Muscle of leg (tissue), 3 donors: ENCODE measurements at regions not wholly inside any gene's neighbourhood (a gene's known extent, or its start where the extent isn't known, plus 50 kb on each side); places are given as distances from the start of the nearest gene placed in this dataset.
A peak's percentile ranks its signal among the peaks of the same experiment; 100 is the strongest.

Source experiments
- DNase-seq: peaks from one replicate; pipeline ENCODE4 v3.0.0; 2013
- H3K27ac ChIP-seq: one replicate; pipeline ENCODE4 v1.5.1; 2013; ENCODE audit warnings: mild to moderate bottlenecking, low read length, control low read depth
- H3K27me3 ChIP-seq: one replicate; pipeline ENCODE4 v1.6.1; 2013; ENCODE audit warnings: low read length; ENCODE audit not compliant: control insufficient read depth, insufficient read depth
- H3K36me3 ChIP-seq: one replicate; pipeline ENCODE4 v1.6.1; 2013; ENCODE audit warnings: low read length; ENCODE audit not compliant: control insufficient read depth, insufficient read depth
- H3K4me1 ChIP-seq: one replicate; pipeline ENCODE4 v1.6.1; 2013; ENCODE audit warnings: low read length; ENCODE audit not compliant: control insufficient read depth, insufficient read depth
- H3K4me3 ChIP-seq: one replicate; pipeline ENCODE4 v1.5.1; 2013; ENCODE audit warnings: low read length, control low read depth
- H3K9me3 ChIP-seq: replicated peaks from 2 replicates; pipeline ENCODE4 v1.6.1; 2013; ENCODE audit warnings: low read depth, low read length; ENCODE audit not compliant: control insufficient read depth
- WGBS: methylation state at CpG from one replicate; pipeline ENCODE4 v1.1.5; 2013; ENCODE audit warnings: missing lambda C conversion rate; ENCODE audit not compliant: insufficient coverage; 5-methylcytosine and 5-hydroxymethylcytosine counted together

DNA sequence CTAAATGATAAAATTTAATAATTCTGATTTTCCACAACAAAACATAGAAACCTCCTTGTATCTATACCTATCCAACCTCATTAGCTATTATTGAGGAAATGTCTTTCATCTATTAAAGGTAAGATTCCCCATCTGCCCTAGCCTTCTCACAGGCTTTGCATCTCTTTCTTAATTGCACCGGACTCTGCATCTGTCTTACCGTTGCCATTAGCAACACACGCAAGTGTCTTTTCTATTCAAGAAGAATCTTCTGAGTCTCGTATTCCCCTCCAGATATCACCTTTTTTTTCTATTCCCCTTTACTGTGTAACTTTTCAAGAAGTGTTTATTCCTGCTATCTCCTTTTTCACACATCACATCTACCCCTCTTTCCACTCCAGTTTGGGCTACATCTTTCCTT, 500.0 kb downstream of the NOVA1 start:
- Histone ChIP-seq H3K27me3 (no peaks in the 10 kb centered on the region), H3K9me3 (no peaks in the 10 kb centered on the region), H3K36me3 (no peaks in the 10 kb centered on the region), H3K4me3 (no peak overlapping the region), H3K4me1 (no peaks in the 10 kb centered on the region), H3K27ac (no peak overlapping the region)
- DNase-seq, result no peak
- WGBS, result 80% methylated on average over 4 of the region's 4 CpGs

GRCh38 chr14:26088275-26088674, 509.6 kb downstream of the NOVA1 start:
- H3K36me3 ChIP-seq, result no peaks in the 10 kb centered on the region
- DNase-seq, result no peak
- H3K4me1 ChIP-seq, result no peaks in the 10 kb centered on the region
- H3K9me3 ChIP-seq, result no peaks in the 10 kb centered on the region
- 21% methylated on average over 2 of the region's 2 CpGs for WGBS
- H3K27ac ChIP-seq, result no peak overlapping the region
- H3K27me3 ChIP-seq, result no peaks in the 10 kb centered on the region
- no peak overlapping the region for H3K4me3 ChIP-seq

DNA sequence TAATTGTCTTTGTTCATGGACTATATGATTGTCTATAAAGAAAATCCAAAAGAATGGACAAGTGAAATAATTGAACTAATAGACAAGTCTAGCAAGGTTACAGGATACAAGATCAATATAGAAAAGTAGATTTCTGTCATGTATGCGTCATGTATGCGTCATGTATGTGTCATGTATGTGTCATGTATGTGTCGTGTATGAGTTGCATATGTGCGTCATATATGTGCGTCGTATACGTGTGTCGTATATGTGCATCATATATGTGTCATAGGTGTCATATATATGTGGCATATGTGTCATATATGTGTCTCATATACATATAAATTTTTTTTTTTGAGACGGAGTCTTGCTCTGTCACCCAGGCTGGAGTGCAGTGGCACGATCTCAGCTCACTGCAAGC, 516.8 kb downstream of the NOVA1 start:
- 50% methylated on average over 3 of the region's 10 CpGs for WGBS
- Histone ChIP-seq H3K27me3 (no peaks in the 10 kb centered on the region), H3K9me3 (no peaks in the 10 kb centered on the region), H3K4me3 (no peak overlapping the region), H3K27ac (no peak overlapping the region), H3K36me3 (no peaks in the 10 kb centered on the region), H3K4me1 (no peaks in the 10 kb centered on the region)
- no peak for DNase-seq

GRCh38 chr14:26078561-26078960, 519.3 kb downstream of the NOVA1 start:
- Histone ChIP-seq H3K4me3 (no peak overlapping the region), H3K27ac (no peak overlapping the region), H3K9me3 (no peaks in the 10 kb centered on the region), H3K4me1 (no peaks in the 10 kb centered on the region), H3K36me3 (no peaks in the 10 kb centered on the region), H3K27me3 (no peaks in the 10 kb centered on the region)
- DNase-seq, result peak; percentile 32
- WGBS, result 25% methylated on average over 2 of the region's 2 CpGs

- Histone ChIP-seq H3K27me3 (no peaks in the 10 kb centered on the region), H3K9me3 (no peaks in the 10 kb centered on the region), H3K4me3 (no peak overlapping the region), H3K27ac (no peak overlapping the region), H3K4me1 (no peaks in the 10 kb centered on the region), H3K36me3 (no peaks in the 10 kb centered on the region)
- no CpG with 5 or more reads among the region's 2 CpGs for WGBS
- DNase-seq, result no peak
Measured at GRCh38 chr14:26074892-26075291, 522.9 kb downstream of the NOVA1 start.

DNA sequence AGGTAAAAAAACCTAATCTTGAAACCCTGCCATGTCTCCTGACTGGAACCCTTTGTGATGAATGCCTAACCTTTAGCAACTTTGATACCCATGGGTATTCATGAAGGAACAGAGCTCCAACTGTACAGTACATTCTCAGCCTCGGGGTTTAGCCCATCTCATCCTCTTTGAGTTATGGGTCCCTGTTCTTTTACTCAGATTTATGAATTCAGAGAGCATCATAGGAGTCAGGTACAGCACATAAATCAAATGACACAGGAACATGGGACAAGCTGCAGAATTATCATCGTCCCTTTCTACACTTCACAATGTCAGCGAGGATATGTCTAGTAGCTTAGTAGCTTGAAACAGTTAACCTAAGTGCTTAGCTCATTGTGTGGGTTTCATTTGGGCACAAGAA, 527.4 kb downstream of the NOVA1 start:
- no peak for DNase-seq
- no peaks in the 10 kb centered on the region for H3K4me1 ChIP-seq
- no peaks in the 10 kb centered on the region for H3K27me3 ChIP-seq
- H3K27ac ChIP-seq, result no peak overlapping the region
- no CpG with 5 or more reads among the region's 3 CpGs for WGBS
- no peaks in the 10 kb centered on the region for H3K36me3 ChIP-seq
- no peaks in the 10 kb centered on the region for H3K9me3 ChIP-seq
- no peak overlapping the region for H3K4me3 ChIP-seq

DNA sequence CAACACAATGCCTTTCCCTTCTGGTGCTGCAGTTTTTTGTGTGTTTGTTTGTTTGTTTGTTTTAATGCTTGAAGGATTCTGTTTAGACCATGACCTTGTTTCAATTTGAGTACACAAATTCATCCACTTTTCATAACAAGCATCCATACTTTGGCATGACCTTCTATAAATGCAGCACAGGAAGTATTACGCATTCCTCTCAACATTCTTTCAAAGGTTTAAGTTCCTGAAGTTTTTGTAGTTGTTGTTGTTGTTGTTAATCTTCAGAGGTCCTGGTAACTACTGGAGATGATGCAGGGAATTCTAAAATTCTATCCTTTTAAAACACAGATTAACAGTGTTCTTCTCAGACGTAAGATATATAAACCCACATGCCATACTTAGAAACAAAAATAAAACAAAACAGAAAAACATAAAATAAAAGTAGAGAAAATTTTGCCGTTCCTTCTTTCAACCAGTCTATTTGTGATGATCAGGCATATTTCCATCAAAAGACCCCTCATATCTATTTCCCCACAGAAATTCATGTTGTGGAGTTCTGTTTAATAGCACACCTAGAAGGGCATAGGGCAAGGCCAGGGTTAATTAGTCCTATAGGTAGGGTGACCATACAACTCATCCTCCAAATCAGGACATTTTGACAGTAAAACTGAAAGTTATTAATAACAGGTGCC, 529.9 kb downstream of the NOVA1 start:
- Histone ChIP-seq H3K4me1 (no peaks in the 10 kb centered on the region), H3K36me3 (no peaks in the 10 kb centered on the region), H3K4me3 (no peak overlapping the region), H3K9me3 (no peaks in the 10 kb centered on the region), H3K27ac (no peak overlapping the region), H3K27me3 (no peaks in the 10 kb centered on the region)
- no CpG with 5 or more reads among the region's 3 CpGs for WGBS
- DNase-seq, result peak; percentile 31

GRCh38 chr14:26067341-26067740, 530.5 kb downstream of the NOVA1 start:
- Histone ChIP-seq H3K27ac (peak overlapping the region; percentile 16), H3K36me3 (no peaks in the 10 kb centered on the region), H3K4me3 (no peak overlapping the region), H3K4me1 (no peaks in the 10 kb centered on the region), H3K27me3 (no peaks in the 10 kb centered on the region), H3K9me3 (no peaks in the 10 kb centered on the region)
- peak; percentile 55 for DNase-seq
- no CpG with 5 or more reads among the region's 2 CpGs for WGBS

GRCh38 chr14:26056036-26056616, 541.7 kb downstream of the NOVA1 start:
- Histone ChIP-seq H3K4me3 (no peak overlapping the region), H3K27ac (no peak overlapping the region), H3K4me1 (no peaks in the 10 kb centered on the region), H3K27me3 (no peaks in the 10 kb centered on the region), H3K9me3 (no peaks in the 10 kb centered on the region), H3K36me3 (no peaks in the 10 kb centered on the region)
- WGBS, result 78% methylated on average over 3 of the region's 6 CpGs
- no peak for DNase-seq

- H3K36me3 ChIP-seq, result no peaks in the 10 kb centered on the region
- H3K4me1 ChIP-seq, result no peaks in the 10 kb centered on the region
- H3K9me3 ChIP-seq, result no peaks in the 10 kb centered on the region
Measured at GRCh38 chr14:26032348-26032747, 565.5 kb downstream of the NOVA1 start.

GRCh38 chr14:26026384-26026783, 571.4 kb downstream of the NOVA1 start:
- Histone ChIP-seq H3K27ac (no peak overlapping the region), H3K4me1 (no peaks in the 10 kb centered on the region), H3K9me3 (no peaks in the 10 kb centered on the region), H3K36me3 (no peaks in the 10 kb centered on the region), H3K27me3 (no peaks in the 10 kb centered on the region), H3K4me3 (no peak overlapping the region)
- no peak for DNase-seq
- WGBS, result no CpG with 5 or more reads among the region's 3 CpGs

More at GRCh38 chr14:26032348-26032747, 565.5 kb downstream of the NOVA1 start:
- Histone ChIP-seq H3K27ac (no peak overlapping the region), H3K27me3 (no peaks in the 10 kb centered on the region), H3K4me3 (no peak overlapping the region)
- no peak for DNase-seq
